Fibroblast of skin of right biceps (primary cell): ENCODE measurements at regions not wholly inside any gene's neighbourhood (a gene's known extent, or its start where the extent isn't known, plus 50 kb on each side); places are given as distances from the start of the nearest gene placed in this dataset.

Experiments
- DNase-seq: peaks from one replicate; pipeline ENCODE4 v3.0.0-alpha.2; 2013

DNA sequence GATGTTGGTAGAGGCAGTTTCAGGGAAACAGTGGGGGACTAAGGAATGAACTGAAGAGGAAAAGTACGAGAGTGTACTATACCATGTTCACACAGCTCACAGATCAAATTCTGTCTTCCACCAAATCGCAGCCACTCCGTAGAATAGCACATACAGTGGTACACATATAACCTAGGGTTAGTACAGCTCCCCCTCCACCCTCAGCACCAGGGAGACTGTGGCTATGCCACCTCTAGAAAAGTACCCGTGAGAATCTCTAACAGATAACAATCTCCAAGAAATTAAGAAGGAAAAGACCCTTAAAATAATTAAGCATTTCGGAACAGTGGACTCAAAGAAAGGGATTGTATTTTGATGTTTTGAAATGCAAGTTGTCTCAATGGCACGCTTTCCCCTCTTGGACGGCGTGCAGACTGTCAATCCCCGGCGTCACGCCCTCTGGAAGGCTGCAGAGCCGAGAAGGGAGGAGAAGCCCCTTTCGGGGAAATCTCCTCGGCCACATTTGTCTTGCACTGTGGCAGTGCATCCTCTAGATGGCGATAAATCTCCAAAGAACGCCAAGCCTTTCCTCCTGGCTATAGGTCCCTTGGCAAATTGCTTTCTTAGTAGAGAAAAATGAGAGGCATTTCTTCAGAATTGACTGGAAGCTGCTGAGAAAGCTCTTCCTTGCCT lies 345.0 kb downstream of the REEP3 start:
- peak; percentile 65 for DNase-seq

DNA sequence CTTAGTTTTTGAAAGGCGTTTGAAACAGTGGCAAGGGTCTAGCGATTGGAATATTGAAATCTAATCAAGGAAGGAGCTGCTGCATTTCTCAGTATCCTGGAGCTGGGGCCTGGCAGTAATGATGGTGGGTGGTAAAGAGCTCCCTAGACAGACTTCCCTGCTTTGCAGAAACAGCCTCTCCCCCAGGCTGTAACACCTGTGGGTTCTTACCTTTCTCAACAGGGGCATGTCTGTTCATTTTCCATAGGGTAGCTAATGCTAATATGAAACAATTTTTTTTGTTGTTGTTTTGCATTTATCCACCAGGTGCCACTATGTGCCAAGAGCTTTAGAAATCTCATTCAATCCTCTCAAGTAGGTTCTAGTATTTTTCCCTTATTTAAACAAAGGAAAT lies 345.5 kb downstream of the REEP3 start:
- DNase-seq = peak; percentile 12

DNA sequence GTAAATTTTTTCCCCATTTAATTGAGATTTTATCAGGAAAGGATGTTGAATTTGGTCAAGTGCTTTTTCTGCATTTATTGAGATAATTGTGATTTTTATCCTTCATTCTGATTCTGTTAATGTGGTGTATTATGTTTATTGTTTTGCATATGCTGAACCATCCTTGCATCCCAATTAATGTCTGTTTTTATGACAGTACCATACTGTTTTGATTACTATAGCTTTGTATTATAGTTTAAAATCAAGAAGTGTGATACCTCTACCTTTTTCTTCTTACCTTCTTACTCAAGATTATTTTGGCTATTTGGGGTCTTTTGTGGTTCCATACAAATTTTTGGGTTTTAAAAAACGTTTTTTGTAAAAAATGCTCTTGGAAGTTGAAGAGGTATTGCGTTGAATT lies 357.2 kb downstream of the REEP3 start:
- no peak for DNase-seq

DNA sequence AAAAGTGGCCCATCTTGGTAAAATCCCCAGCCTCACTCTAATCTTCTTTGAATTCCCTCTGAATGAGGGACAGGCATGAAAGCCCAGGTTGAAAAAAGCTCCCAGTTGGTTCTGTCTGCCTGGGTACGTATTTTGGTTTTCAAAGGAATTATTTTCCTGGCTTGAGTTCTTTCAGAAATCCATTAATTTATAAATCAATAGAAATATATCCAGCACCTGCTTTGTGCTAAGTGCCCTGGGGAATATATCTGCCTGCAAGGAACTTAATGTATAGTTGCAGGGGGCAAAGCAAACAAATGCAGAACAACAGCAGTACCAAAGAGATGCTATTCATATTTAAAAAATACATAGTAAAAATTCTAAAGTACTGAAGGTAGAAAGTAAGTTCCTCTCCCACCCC lies 362.7 kb downstream of the REEP3 start:
- DNase-seq = no peak

DNA sequence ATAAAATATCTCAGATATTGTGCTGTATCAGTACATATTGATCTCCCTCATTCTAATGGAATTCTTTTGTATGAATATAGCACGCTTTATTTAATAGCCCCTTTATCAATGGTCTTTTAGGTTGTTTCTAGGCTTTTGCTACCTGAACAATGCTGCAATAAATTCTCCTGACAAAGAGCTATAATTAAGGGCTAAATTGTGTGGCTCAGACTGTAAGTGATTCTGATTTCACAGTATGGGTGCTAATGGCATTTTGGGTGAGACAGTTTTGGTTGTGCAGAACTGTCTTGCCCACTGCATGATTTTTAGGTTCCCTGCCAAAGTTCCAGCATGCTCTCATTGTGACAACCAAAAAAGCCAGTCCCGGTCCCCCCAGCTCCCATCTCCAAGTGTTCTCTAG lies 363.2 kb downstream of the REEP3 start:
- DNase-seq = no peak

DNA sequence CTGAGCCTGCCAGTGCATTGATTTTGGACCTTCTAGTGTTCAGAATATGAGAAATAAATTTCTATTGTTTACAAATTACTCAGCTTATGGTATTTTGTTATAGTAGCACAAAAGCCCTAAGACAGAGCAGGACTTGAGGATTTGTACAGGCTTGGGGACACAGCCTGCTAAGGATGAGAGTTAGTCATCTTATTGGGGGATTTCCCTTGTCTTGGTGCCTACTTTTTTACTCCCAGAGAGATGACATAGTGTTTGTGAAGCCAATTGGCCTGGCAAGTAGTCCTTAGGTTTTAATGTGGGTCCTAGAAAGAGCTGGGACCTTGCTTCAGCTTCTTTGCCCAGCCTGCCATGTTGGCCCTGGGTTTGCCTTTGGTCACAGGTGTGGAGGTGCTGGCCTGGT lies 364.0 kb downstream of the REEP3 start:
- DNase-seq = no peak

DNA sequence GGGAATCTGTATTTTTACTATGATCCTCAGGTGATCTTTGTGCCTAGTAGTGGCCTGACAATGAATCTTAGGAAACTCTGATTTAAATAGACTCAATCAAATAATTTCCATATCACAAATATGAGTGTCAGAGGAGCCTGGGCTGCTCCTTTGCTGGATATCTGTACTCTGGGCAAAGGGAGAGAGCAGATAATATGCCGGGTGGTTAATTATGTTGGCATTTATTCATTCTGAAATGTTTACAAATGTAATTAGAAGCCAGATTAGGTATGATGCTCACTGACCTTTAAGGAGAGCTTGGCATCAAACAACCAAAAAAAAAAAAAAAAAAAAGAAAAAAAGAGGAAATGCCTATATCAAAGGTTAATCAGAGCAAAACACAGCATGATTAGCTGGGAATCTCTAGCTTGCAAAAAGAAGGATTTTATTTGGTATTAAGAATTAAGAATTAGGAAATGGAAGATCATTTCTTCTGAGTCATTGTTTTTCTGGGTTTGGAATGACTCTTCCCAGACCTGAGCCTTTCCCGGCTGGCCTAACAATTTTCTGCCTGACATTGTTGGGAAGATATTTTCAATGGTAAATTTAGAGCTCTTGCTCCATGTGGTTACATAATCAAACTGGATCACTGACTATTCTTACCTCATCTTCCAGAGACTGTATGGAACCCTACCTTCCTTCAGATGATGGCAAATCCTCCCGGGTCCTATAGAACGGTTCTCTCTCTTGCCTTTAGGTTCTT lies 365.3 kb downstream of the REEP3 start:
- peak; percentile 27 for DNase-seq

DNA sequence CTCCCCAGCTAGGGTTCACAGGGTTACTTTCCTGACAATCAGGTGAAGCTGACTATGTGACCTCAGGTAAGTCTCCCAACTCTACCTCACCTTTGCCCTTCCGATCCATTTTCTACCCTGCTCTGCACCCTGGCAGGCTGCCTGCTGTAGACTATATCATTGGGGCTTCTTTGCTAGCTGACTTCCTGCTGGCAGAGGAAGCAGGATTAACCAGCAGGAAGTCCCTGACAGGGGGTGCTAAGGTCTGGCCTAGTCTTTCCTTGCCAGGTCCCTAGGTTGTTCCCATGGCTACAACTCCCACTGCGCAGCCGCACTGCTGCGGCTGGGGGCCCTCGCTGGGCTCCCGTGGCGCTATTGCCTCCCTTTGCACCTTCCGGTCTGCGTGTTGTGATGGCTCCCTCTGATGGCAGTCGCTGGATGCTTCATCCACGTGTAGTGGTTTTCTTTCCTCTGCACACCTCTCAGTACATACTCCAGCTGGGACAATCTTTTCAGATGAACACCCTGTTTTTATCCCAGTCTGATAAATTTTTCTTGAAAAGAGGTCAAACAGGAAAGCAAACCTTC lies 365.9 kb downstream of the REEP3 start:
- DNase-seq = no peak

DNA sequence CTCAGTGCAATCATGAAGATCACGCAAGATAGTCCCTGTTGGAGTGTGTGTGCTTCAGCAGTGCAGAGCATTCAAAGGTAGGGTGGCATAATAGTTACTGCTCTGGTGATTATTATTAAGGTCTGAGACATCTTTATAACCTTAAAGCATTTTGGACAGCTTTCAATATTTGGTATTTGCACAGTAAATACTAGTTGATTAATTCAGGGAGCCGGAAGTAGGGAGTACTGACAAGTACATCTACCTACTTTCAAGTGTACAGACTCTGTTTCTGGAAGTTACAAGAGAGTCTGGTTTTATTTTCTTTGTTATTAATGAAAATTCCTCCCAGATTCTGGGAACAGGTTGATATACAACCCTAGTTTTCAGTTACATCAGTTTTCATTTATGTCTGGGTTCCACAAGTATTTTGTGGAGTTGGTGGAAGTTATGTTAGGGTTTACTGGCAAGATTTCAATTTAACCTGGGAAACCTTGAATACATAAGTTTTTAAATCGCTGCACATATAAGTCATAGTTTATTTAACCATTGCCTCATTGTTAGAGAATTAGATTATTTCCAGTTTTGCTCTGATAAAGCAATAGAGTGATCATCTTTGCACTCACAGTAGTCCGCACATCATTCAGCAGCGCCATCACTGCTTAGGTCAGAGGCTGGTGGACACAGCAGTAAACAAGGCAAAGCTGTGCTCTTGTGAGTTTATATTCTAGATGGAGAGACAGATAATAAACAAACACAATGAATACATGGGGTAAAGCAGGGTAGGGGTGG lies 366.6 kb downstream of the REEP3 start:
- DNase-seq = peak; percentile 11

DNA sequence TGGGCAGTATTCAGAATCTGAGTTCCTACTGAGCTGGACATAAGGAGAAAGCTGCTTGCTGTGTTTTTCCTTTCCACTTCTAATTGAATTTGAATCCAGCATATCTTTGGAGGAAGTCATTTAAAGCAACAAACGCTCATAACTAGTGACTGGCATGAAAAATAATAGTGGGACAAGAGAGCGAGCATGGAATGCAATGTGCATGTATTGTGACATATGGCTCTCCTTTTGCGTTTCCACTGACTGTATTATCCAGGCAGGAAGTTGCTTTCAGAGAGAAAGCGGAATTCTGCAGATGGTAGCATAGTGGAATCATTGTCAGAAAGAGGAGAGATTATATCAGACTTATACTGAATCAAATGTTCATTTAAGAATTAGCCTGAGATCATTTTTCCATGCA lies 368.6 kb downstream of the REEP3 start:
- no peak for DNase-seq

DNA sequence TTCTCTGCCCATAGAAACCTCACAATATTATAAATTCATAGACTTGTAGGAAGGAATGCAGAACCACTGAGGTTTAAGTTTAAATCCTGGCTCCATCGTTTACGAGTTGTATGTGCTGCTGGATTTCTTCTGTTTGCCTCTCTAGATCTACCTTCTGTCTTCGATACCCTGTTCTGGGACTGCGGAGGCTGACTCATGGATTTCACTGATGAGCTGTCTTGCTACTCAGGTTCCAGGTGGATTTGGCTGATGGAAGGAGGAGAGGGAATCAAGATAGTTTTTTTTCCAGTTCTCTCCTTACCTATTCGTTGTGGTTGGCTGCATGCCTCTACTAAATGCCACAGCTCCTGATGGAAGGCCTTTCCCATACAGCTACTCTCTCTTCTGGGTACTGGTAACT lies 375.8 kb downstream of the REEP3 start:
- no peak for DNase-seq

DNA sequence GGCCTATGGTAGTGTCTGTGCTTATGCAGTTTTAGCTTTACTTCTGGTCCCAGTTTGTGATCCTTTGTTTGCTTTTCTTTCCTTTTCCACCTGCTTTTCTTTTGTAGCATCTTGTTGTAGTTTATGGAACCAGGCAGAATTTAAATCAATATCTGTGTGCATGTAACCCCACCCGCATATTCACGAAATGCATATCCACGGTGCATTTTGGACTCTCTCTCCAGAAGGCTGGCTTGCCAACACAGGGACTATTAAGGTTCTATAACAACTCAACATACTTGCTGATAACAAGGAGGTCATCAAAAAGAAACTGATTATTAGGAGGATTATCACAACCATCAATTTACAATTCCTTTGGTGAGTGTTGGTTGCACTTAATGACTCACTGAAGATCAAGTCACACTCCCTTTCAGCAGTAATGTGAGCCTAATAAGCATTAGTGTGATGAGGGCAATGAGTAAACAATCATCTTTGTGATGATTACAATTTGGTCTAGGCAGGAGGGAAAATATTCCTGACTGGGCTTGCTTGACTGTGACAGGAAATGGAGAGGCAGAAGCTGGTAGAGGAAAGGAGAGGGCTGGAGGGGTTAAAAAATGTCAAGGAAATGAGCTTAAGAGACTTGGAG lies 378.6 kb downstream of the REEP3 start:
- DNase-seq = no peak

DNA sequence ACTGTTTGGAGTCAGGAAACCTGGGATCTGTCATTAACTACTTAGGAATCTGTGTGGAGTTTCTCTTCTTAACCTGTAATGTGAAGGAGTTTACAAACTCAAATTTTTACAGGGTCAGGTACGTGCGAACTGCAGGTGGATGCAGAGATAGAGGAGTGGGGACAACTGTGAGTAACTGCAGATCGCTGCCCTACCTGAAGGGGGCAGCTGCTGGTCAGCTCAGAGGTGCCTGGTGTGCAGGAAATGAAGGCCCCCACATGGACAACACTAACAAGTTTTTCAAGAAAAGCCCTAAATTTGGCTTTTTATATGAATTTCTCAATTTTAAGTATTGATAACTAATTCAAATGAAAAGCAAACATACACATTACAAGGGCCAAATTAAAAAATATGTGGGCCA lies 380.0 kb downstream of the REEP3 start:
- DNase-seq = no peak

DNA sequence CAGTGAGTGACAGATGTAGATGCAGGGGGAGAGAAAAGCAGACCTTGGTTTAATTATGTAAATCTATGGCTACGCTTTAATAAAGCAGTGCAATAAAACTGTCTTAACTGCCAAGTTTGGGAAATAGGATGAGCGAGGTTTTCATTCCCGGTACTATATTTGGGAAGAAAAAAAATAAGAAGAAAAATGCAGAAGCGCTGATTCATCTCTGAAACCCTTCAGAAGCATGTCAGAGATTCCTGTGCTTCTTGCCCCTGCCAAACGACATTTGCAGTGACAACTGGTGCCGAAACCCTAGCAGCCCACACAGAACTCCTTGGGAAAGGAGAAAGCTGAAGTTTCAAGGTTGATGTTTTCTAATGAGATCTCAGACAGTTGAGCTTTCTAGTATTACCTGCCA lies 380.7 kb downstream of the REEP3 start:
- DNase-seq = peak; percentile 79

DNA sequence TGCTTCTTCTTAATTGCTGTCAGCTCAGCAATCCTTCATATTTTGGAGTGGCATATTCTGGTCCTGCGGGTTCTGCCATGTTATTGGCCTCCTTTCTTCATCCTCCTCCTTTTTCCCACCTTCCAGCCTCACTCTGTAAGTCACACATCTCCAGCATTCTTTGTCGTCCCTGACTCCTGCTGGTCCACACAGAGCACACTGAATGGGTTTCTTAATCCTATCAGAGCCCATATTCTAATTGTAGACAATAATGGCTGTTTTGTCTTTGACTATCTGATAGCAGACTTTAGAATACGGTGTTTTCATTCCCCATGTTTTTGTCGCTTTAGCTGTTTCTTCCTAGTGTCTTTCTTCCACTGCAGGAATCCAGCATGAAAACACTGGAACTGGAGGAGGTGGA lies 389.6 kb downstream of the REEP3 start:
- no peak for DNase-seq

DNA sequence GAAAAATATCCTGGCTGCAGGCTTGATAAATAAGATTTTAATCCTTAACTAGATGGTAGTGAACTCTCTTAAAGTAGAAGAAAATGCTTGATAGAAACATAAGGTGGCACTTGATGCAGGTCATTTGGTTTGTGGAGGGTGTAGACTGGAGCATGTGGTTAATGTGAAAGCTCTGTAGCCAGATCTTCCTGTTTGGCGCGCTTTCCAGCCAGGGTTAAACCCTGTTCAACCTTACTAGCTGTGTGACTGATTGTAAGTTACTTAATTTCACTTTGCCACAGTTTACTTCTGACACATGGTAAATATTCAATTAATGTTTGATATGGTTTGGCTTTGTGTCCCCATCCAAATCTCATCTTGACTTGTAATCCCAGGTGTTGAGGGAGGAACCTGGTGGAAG lies 394.0 kb downstream of the REEP3 start:
- no peak for DNase-seq

DNA sequence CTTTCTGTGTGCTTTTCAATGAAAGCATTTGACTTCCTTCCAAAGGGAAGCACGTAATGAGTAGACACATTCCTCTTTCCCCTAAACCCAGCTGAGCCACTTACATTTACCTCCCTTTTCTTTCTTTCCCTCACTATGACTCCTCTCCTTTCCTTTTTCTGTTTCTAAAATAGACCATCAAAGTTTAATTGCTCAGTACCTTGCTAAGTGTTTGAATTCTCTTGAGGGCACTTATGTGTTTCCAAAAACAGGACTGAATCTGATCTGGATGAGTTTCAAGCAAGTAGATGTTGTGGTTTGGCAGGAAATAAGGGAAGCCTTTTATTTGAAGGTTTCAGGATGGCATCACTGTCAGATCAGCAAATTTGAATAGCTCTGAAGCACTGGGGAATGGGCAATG lies 396.2 kb downstream of the REEP3 start:
- peak; percentile 17 for DNase-seq

DNA sequence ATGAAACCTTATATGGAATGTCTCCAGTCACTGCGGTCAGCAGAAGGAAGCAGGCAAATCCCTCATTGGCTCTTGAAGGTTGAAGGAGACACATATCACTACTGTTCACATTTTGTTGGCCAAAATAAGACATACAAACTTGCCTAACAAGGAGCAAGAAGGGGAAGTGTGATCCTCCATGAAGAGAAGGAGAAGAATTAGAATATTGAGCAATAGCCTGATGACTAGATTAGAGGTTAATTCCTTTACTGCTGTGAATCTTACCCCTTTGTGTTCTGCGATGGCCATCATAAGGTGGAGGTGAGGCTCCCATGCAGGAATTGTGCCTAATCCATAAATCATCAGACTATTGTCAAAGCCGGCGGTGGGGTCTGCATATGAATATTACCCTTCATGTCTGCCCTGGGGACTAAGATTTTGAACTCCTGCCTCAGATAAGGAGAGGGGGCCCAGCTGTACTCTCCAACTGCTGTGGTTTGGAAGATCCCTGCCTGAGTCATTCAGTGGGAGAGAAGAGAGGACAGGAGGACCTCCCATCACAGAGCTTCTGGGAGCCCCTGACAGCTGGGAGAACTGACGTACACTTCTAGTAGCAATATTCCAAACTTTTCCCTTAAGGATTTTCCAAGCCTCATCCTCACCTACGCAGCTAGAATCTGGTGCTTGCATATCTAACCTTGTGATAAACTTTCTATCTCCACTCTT lies 398.5 kb downstream of the REEP3 start:
- peak; percentile 16 for DNase-seq

DNA sequence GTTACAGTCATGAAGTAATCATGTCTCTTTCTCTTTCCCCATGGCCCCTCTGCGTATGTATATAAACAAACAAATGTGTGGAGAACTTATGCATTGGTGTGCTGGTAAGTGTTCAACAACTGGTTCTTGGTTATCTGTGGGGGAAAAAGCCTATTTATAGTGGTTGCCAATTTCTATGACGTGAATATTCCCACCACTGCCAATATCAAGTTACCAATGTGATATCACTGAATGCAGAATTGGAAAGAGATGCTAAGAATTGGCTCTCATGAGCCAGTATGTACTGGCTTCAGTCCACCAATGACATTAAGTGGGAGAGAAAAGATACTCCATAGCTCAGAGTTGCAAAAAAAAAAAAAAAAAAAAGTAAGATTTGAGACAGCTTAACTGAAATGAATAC lies 399.7 kb downstream of the REEP3 start:
- DNase-seq = no peak

DNA sequence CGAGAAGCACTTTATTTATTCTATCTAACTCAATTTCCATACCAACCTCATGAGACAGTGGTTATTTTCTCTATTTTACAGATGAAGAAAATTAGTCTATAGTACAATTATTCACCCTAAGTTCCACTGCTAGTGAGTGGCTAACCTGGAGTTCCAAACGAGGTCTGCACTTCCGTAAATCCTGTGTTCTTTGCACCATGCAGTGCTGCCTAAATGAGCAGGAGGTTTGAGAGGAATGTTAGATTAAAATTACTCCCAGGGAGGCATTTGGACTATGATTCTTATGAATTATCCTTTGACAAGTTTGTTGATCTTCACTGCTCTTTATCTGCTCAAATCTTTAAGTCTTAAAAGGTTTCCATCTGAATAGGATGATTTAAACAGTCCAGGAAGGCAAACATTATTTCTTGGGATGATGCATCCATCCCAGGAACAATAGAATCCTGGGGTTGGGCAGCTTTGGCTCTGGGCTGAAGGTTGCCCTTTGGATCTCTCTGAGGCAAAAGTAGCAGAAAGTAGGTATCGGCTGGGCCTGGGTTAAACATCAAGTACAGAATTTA lies 400.8 kb downstream of the REEP3 start:
- no peak for DNase-seq

DNA sequence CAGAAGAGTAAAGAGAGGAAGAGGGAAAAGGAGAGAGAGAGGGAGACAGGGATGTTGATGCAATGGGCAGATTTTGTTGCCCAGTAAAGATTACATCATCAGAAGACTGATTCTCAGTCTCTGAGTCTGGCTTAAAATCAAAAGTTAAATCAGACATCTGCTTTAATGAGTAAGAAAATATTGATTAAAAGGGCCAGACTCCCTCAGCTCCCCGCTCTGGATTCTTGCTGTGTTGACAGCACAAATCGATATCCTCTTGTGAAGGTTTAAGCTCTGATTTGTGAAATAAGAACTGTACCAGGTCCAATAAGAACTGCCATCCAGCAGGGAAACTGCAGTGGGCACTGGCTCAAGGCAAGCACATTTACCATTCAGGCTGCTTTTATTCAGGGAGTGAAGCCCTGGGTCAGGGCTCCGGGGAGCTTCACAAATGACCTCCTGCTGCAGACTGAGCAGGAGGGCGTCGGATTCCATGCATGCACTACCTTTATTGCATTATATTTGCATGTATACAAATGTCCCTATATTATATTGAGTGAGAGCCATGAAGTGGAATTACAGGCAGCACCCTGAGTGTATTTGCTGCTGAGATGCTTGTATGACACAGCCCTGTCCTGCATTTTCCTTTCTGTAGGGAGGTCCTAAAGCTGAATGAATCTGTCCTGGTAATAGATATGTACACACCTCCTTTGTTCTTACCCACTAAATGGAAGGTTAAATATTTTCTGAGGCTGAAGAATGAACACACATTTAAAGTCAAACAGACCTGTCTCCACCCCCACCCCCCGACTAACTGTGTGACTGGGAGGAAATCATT lies 401.5 kb downstream of the REEP3 start:
- no peak for DNase-seq
